Endothelial cell of umbilical vein (primary cell): ENCODE measurements at regions not wholly inside any gene's neighbourhood (a gene's known extent, or its start where the extent isn't known, plus 50 kb on each side); places are given as distances from the start of the nearest gene placed in this dataset.

Source experiments
- BruUV-seq: library from RNA; stranded (reverse); fragments of 400-500 nt; replicated peaks from 2 replicates; lab custom pipeline; 2021; lab: Mats Ljungman, UMichigan
- CTCF ChIA-PET: fragments of 300-600, 350-600 bp; sonication (Branson Sonifier 250); formaldehyde crosslinking; loops from one replicate; lab custom pipeline; 2021; ENCODE audit warnings: antibody characterized with exemption, inconsistent platforms; lab: Charles Lee
- POLR2A ChIA-PET: fragments of 300-600, 350-600 bp; sonication (Branson Sonifier 250); formaldehyde crosslinking; loops from one replicate; lab custom pipeline; 2021; ENCODE audit warnings: antibody characterized with exemption, inconsistent platforms; lab: Charles Lee
- DNase-seq: peaks from one replicate; pipeline ENCODE4 v3.0.0-alpha.2; 2011; ENCODE audit warnings: low read depth, low spot score
- FAIRE-seq: peaks from 2 replicates; lab custom pipeline; 2011; peaks lifted over from hg19 to GRCh38; lab: Jason Lieb, UNC
- H2AFZ ChIP-seq: 2 replicates; pipeline ENCODE4 v1.6.0; 2012; ENCODE audit warnings: low read depth, low read length, control low read depth, inconsistent platforms
- H3K27ac ChIP-seq: 2 replicates; pipeline ENCODE4 v1.5.1; 2011; ENCODE audit warnings: low read depth, mild to moderate bottlenecking, control low read depth, low read length, moderate library complexity; ENCODE audit not compliant: insufficient read depth
- H3K27me3 ChIP-seq, 2 experiments: 2 replicates each; pipeline versions ENCODE4 v1.6.0 to v1.6.1; 2011; ENCODE audit warnings: low read length in 2 of 2, mixed read lengths in 1 of 2; ENCODE audit not compliant: control insufficient read depth in 2 of 2, insufficient read depth in 2 of 2
- H3K36me3 ChIP-seq, 2 experiments: 2 replicates in 1 of 2; 3 replicates in 1 of 2; pipeline ENCODE4 v1.5.1; 2011; ENCODE audit warnings: low read length in 2 of 2, mild to moderate bottlenecking in 1 of 2, moderate library complexity in 1 of 2; ENCODE audit not compliant: control insufficient read depth in 2 of 2, insufficient read depth in 2 of 2; ENCODE audit errors: extremely low read depth in 1 of 2
- H3K4me1 ChIP-seq: 3 replicates; pipeline ENCODE4 v1.5.1; 2011; ENCODE audit warnings: mild to moderate bottlenecking, low read length; ENCODE audit not compliant: control insufficient read depth, insufficient read depth; ENCODE audit errors: extremely low read depth
- H3K4me2 ChIP-seq: 2 replicates; pipeline ENCODE4 v1.6.1; 2011; ENCODE audit warnings: low read length, control low read depth, mixed read lengths; ENCODE audit not compliant: insufficient read depth
- H3K4me3 ChIP-seq, 3 experiments: fragments of 200-600 bp in 1 of 3; sonication (generic), shearing (Covaris generic) in 1 of 3; replicated peaks in 1 of 3; 2 replicates each; pipeline ENCODE4 v1.5.1; 2011 to 2016; ENCODE audit warnings: control low read depth in 3 of 3, low read length in 3 of 3, mild to moderate bottlenecking in 2 of 3, inconsistent platforms in 1 of 3, low read depth in 1 of 3, moderate library complexity in 1 of 3; ENCODE audit not compliant: insufficient read depth in 1 of 3
- H3K79me2 ChIP-seq: 2 replicates; pipeline ENCODE4 v1.6.0; 2012; ENCODE audit warnings: low read length, inconsistent platforms; ENCODE audit not compliant: control insufficient read depth, insufficient read depth
- H3K9ac ChIP-seq: replicated peaks from 2 replicates; pipeline ENCODE3; 2011; ENCODE audit warnings: low read length, control low read depth; ENCODE audit not compliant: insufficient read depth; ENCODE audit errors: extremely low read depth
- H3K9me1 ChIP-seq: replicated peaks from 3 replicates; pipeline ENCODE4 v1.6.0; 2011; ENCODE audit warnings: mild to moderate bottlenecking, low read length; ENCODE audit not compliant: control insufficient read depth, insufficient read depth; ENCODE audit errors: extremely low read depth
- H3K9me3 ChIP-seq: replicated peaks from 2 replicates; pipeline ENCODE4 v1.5.1; 2012; ENCODE audit warnings: low read length, inconsistent platforms; ENCODE audit not compliant: control insufficient read depth, insufficient read depth
- H4K20me1 ChIP-seq: replicated peaks from 2 replicates; pipeline ENCODE3; 2011; ENCODE audit warnings: mild to moderate bottlenecking, low read length; ENCODE audit not compliant: control insufficient read depth, insufficient read depth; ENCODE audit errors: extremely low read depth
- EZH2 ChIP-seq: IDR thresholded peaks from 2 replicates; pipeline ENCODE4 v1.6.1; 2012; ENCODE audit warnings: borderline replicate concordance, low read depth, mild to moderate bottlenecking, moderate library complexity, low read length, inconsistent platforms; ENCODE audit not compliant: severe bottlenecking
- FOS ChIP-seq: IDR thresholded peaks from 2 replicates; pipeline ENCODE4 v1.6.1; 2011; ENCODE audit warnings: mild to moderate bottlenecking, low read length, moderate library complexity, borderline replicate concordance; ENCODE audit not compliant: insufficient read depth
- GATA2 ChIP-seq: IDR thresholded peaks from 2 replicates; pipeline ENCODE4 v1.7.0; 2011; ENCODE audit warnings: low read depth, mild to moderate bottlenecking, moderate library complexity, mixed read lengths, low read length; ENCODE audit not compliant: insufficient read length, insufficient read depth
- JUN ChIP-seq: IDR thresholded peaks from 2 replicates; pipeline ENCODE4 v1.6.1; 2011; ENCODE audit warnings: borderline replicate concordance, low read depth; ENCODE audit not compliant: insufficient read length, insufficient read depth
- MYC ChIP-seq: IDR thresholded peaks from one replicate; pipeline ENCODE4 v1.6.1; 2011; ENCODE audit warnings: mild to moderate bottlenecking, low read depth, low read length
- POLR2A ChIP-seq: IDR thresholded peaks from 2 replicates; pipeline ENCODE4 v1.6.1; 2012; ENCODE audit warnings: low read depth, mild to moderate bottlenecking, control low read depth, low read length
- POLR2AphosphoS5 ChIP-seq: IDR thresholded peaks from 2 replicates; pipeline ENCODE4 v1.6.1; 2012; ENCODE audit warnings: low read depth, mild to moderate bottlenecking, control low read depth, low read length, moderate library complexity; ENCODE audit not compliant: insufficient read depth
- dilution Hi-C: fragments of 300-500 bp; cut with MboI; formaldehyde crosslinking; loops from one replicate; pipeline ENCODE4 v1.15.0; 2019; ENCODE audit warnings: low sequenced_read_pairs; ENCODE audit not compliant: extremely low pct_ligation_motif_present
- intact Hi-C: fragments of 100-400 bp; cut with micrococcal nuclease; formaldehyde crosslinking; loops from one replicate; pipeline ENCODE4 v1.10.0; 2022
- TF ChIP-seq, protein P1 (sequence below): IDR thresholded peaks from 2 replicates; pipeline ENCODE4 v1.6.1; 2011; ENCODE audit not compliant: insufficient read depth, insufficient read length
- TF ChIP-seq, protein P2 (sequence below), 2 donors: IDR thresholded peaks; 1 replicate in 1 of 2; 2 replicates in 1 of 2; pipeline ENCODE4 v1.5.1; 2011; ENCODE audit warnings: low read length in 2 of 2, mild to moderate bottlenecking in 2 of 2, moderate library complexity in 2 of 2, control low read depth in 1 of 2, inconsistent platforms in 1 of 2, low read depth in 1 of 2; ENCODE audit not compliant: insufficient read depth in 1 of 2; ENCODE audit errors: extremely low read depth in 1 of 2

DNA sequence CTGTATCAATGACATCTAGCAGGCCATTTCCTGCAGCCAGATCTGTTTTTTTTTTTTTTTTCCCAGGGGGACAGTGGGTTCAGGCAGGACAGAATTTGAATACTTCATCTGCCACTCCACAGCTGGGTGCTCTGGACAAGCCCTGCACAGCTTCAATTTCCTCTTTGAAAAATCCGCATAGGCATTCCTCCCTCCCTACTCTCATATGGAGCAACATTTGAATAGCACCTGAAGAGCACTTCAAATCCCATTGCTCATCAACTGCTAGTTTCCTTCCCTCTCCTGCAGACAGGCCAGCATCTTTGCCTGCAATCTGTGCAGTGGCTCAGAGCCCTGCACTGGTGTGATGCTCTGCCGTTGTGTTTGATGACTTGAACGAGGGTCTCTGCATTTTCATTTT, 326.3 kb downstream of the TSN start:
- Histone ChIP-seq H3K4me3 (no peak overlapping the region), H3K79me2 (no peaks in the 10 kb centered on the region), H3K4me1 (no peaks in the 10 kb centered on the region), H3K9ac (no peak overlapping the region), H3K36me3 (no peaks in the 10 kb centered on the region), H4K20me1 (no peaks in the 10 kb centered on the region), H2AFZ (no peak overlapping the region), H3K9me3 (no peaks in the 10 kb centered on the region), H3K27me3 (no peaks in the 10 kb centered on the region), H3K27ac (no peak overlapping the region), H3K9me1 (no peaks in the 10 kb centered on the region), H3K4me2 (no peak overlapping the region)
- ChIA-PET CTCF (no interaction called here), POLR2A (no interaction called here)
- no peak for FAIRE-seq
- no peak for DNase-seq
- no TSS peak for BruUV-seq
- no peak for TF ChIP-seq POLR2AphosphoS5
- TF ChIP-seq POLR2A = no peak
- no peak for TF ChIP-seq GATA2
- TF ChIP-seq EZH2 = no peak
- intact Hi-C loops = no loop called here
- dilution Hi-C loops = no loop called here

DNA sequence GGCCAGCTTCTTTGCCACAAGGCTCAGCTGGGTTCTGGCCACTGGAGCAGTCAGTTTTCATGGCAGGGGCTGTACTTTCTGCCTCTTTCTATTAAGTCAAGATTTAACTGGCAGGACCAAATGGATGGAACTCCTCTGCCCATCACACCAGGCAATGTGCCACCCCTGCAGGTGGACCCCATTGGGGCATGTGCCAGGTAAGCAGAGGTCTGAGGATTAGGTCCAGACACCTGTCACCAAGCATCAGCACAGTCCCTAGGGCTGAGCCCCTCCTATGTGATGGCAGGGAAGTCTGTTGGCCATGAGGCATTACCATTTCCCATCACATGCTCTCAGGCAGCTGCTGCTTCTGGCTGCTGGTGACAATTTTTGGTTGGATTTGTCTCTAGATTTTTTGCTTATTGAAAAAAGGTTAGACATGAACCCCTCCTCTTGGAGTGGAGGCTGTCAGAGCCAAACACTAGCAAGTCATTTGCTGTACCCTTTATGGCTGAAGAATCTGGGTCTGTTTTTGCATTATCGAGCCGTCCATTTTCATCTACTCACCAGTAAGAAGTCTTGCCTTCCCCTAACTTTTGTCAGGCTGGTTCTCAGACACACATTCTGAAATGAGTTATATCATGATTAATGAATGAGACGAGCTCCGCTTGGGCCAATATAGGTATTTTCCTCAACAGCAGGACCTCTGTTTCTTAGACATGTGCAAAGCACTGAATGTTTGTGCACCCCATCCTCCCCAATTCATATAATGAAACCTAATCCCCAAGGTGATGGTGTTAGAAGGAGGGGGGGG, 328.0 kb downstream of the TSN start:
- Histone ChIP-seq H3K4me1 (no peaks in the 10 kb centered on the region), H3K79me2 (no peaks in the 10 kb centered on the region), H3K9ac (no peak overlapping the region), H3K9me3 (no peaks in the 10 kb centered on the region), H3K36me3 (no peaks in the 10 kb centered on the region), H4K20me1 (no peaks in the 10 kb centered on the region), H3K4me3 (no peak overlapping the region), H3K9me1 (no peaks in the 10 kb centered on the region), H2AFZ (no peak overlapping the region), H3K27ac (no peak overlapping the region), H3K27me3 (no peaks in the 10 kb centered on the region), H3K4me2 (no peak overlapping the region)
- no TSS peak for BruUV-seq
- dilution Hi-C loops = no loop called here
- TF ChIP-seq MYC = no peak
- no peak for TF ChIP-seq POLR2AphosphoS5
- no peak for TF ChIP-seq JUN
- TF ChIP-seq EZH2 = no peak
- TF ChIP-seq, protein P1, sequence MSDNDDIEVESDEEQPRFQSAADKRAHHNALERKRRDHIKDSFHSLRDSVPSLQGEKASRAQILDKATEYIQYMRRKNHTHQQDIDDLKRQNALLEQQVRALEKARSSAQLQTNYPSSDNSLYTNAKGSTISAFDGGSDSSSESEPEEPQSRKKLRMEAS = no peak
- no peak for TF ChIP-seq GATA2
- no peak for TF ChIP-seq FOS
- no peak for TF ChIP-seq POLR2A
- TF ChIP-seq, protein P2, sequence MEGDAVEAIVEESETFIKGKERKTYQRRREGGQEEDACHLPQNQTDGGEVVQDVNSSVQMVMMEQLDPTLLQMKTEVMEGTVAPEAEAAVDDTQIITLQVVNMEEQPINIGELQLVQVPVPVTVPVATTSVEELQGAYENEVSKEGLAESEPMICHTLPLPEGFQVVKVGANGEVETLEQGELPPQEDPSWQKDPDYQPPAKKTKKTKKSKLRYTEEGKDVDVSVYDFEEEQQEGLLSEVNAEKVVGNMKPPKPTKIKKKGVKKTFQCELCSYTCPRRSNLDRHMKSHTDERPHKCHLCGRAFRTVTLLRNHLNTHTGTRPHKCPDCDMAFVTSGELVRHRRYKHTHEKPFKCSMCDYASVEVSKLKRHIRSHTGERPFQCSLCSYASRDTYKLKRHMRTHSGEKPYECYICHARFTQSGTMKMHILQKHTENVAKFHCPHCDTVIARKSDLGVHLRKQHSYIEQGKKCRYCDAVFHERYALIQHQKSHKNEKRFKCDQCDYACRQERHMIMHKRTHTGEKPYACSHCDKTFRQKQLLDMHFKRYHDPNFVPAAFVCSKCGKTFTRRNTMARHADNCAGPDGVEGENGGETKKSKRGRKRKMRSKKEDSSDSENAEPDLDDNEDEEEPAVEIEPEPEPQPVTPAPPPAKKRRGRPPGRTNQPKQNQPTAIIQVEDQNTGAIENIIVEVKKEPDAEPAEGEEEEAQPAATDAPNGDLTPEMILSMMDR (IDR thresholded peaks at IDR 0.05; ENCODE audit: extremely low read depth in 1 of 2, insufficient read depth in 1 of 2, low read depth in 1 of 2, low read length in 2 of 2) = no peak
- POLR2A ChIA-PET = no interaction called here
- DNase-seq (no peak), FAIRE-seq (no peak)
- CTCF ChIA-PET = interaction anchor here (0.7 kb wide), 1 partner anchor 16 kb away, joined by 3 read pairs; no protein-coding TSS in a partner anchor
- intact Hi-C loops = no loop called here
